ENCODE measurements at regions not wholly inside any gene's neighbourhood (a gene's known extent, or its start where the extent isn't known, plus 50 kb on each side); places are given as distances from the start of the nearest gene placed in this dataset.

DNA sequence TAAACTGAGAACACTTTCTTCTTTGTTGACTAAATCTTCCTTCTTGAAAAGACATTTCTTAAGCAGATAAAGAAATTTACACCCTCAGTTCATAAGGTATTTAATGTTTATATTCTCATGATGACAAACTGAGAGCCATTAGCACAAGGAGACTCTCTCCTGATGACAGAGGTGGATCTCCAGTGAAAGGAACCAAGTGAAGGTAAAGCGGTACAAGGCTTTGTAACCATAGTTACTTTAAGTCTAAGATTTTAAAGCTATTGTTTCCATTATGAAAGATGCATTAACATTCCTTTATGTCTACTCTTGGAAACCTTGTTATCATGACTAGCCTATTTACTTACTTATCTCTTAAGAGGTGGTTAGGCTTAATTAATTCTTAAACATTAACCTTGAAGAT lies 737.1 kb downstream of the MECOM start:
- H3F3A ChIP-seq (replicated peaks; ENCODE audit: insufficient read depth) = no peaks in the 10 kb centered on the region
- CTCF ChIA-PET = interaction anchor here (1.4 kb wide), 1 partner anchor 12 kb away, joined by 4 read pairs; no protein-coding TSS in a partner anchor
- no peak overlapping the region for H3K9ac ChIP-seq
- H3K27me3 ChIP-seq (ENCODE audit: insufficient read depth) = no peaks in the 10 kb centered on the region; the same call in 1 of the 2 replicates
- no peak overlapping the region for H2AFZ ChIP-seq (ENCODE audit: low read depth)
- 13% methylated on average over 1 of the region's 1 CpG for WGBS (ENCODE audit: low lambda C conversion rate)
- H3K4me2 ChIP-seq = no peak overlapping the region
- H3K27ac ChIP-seq (ENCODE audit: low read depth in 2 of 2, low read length in 1 of 2) = no peak overlapping the region
- TF ChIP-seq, protein P1, sequence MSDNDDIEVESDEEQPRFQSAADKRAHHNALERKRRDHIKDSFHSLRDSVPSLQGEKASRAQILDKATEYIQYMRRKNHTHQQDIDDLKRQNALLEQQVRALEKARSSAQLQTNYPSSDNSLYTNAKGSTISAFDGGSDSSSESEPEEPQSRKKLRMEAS (IDR thresholded peaks at IDR 0.05; ENCODE audit: low read depth) = no peak
- TF ChIP-seq YY1 (IDR thresholded peaks at IDR 0.05; ENCODE audit: low read depth) = no peak
- TF ChIP-seq, protein P2, sequence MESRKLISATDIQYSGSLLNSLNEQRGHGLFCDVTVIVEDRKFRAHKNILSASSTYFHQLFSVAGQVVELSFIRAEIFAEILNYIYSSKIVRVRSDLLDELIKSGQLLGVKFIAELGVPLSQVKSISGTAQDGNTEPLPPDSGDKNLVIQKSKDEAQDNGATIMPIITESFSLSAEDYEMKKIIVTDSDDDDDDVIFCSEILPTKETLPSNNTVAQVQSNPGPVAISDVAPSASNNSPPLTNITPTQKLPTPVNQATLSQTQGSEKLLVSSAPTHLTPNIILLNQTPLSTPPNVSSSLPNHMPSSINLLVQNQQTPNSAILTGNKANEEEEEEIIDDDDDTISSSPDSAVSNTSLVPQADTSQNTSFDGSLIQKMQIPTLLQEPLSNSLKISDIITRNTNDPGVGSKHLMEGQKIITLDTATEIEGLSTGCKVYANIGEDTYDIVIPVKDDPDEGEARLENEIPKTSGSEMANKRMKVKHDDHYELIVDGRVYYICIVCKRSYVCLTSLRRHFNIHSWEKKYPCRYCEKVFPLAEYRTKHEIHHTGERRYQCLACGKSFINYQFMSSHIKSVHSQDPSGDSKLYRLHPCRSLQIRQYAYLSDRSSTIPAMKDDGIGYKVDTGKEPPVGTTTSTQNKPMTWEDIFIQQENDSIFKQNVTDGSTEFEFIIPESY (IDR thresholded peaks at IDR 0.05; ENCODE audit: borderline replicate concordance, low read depth) = no peak
- no peak for TF ChIP-seq POLR2AphosphoS5 (IDR thresholded peaks at IDR 0.05; ENCODE audit: low read depth, low read length)
- no peaks in the 10 kb centered on the region for H3K79me2 ChIP-seq (ENCODE audit: insufficient read depth)
- no peak for DNase-seq
- no peaks in the 10 kb centered on the region for H3K9me3 ChIP-seq
- POLR2A ChIA-PET = no interaction called here
- H4K20me1 ChIP-seq (ENCODE audit: insufficient read depth) = no peaks in the 10 kb centered on the region
- no peaks in the 10 kb centered on the region for H3K9me2 ChIP-seq
- no peaks in the 10 kb centered on the region for H3K4me1 ChIP-seq (ENCODE audit: control insufficient read depth in 1 of 2, insufficient read depth in 2 of 2, low read depth in 1 of 2, low read length in 1 of 2)
- H3K36me3 ChIP-seq (replicated peaks in 1 of 2; ENCODE audit: control insufficient read depth in 1 of 2, insufficient read depth in 2 of 2, low read length in 1 of 2) = no peaks in the 10 kb centered on the region
- H3K4me3 ChIP-seq (ENCODE audit: low read depth in 2 of 2, low read length in 1 of 2) = no peak overlapping the region

DNA sequence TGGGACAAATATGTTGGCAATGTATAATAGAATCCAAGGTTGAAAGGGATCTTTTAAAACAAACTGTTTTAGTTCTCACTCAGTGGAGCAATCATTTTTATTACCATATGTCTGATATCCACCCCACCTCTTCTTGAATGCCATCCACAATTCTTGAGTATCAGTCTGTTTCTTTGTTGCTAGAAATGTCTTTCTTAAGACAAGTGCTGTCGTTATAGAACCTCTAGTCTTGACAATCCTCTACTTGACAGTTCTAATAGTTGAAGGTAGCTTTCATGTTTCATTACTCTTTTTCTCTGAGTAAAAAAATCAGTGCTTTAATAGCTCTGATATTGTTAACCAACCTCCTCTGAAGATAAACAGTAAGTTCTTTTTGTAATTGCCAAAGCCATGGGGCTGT lies 737.9 kb downstream of the MECOM start:
- no peaks in the 10 kb centered on the region for H3K4me1 ChIP-seq (ENCODE audit: control insufficient read depth in 1 of 2, insufficient read depth in 2 of 2, low read depth in 1 of 2, low read length in 1 of 2)
- CTCF ChIA-PET = interaction anchor here (1.4 kb wide), 1 partner anchor 11 kb away, joined by 4 read pairs; no protein-coding TSS in a partner anchor

More for the DNA sequence above, 737.9 kb downstream of the MECOM start:
- Histone ChIP-seq H3K9me2 (no peaks in the 10 kb centered on the region), H3K9me3 (no peaks in the 10 kb centered on the region), H3K36me3 (replicated peaks in 1 of 2; ENCODE audit: control insufficient read depth in 1 of 2, insufficient read depth in 2 of 2, low read length in 1 of 2) (no peaks in the 10 kb centered on the region), H3K9ac (no peak overlapping the region), H3K79me2 (ENCODE audit: insufficient read depth) (no peaks in the 10 kb centered on the region), H3K27me3 (ENCODE audit: insufficient read depth) (no peaks in the 10 kb centered on the region; the same call in 1 of the 2 replicates), H3K27ac (ENCODE audit: low read depth in 2 of 2, low read length in 1 of 2) (no peak overlapping the region), H3F3A (replicated peaks; ENCODE audit: insufficient read depth) (no peaks in the 10 kb centered on the region), H3K4me3 (ENCODE audit: low read depth in 2 of 2, low read length in 1 of 2) (no peak overlapping the region), H2AFZ (ENCODE audit: low read depth) (no peak overlapping the region), H3K4me2 (no peak overlapping the region), H4K20me1 (ENCODE audit: insufficient read depth) (no peaks in the 10 kb centered on the region)
- TF ChIP-seq SIN3A (IDR thresholded peaks at IDR 0.05; ENCODE audit: borderline replicate concordance, low read depth, low read length) = no peak
- no peak for TF ChIP-seq MEF2A (IDR thresholded peaks at IDR 0.05; ENCODE audit: borderline replicate concordance, low read depth)
- no peak for TF ChIP-seq RCOR1 (IDR thresholded peaks at IDR 0.05; ENCODE audit: low read length)
- TF ChIP-seq, protein P3, sequence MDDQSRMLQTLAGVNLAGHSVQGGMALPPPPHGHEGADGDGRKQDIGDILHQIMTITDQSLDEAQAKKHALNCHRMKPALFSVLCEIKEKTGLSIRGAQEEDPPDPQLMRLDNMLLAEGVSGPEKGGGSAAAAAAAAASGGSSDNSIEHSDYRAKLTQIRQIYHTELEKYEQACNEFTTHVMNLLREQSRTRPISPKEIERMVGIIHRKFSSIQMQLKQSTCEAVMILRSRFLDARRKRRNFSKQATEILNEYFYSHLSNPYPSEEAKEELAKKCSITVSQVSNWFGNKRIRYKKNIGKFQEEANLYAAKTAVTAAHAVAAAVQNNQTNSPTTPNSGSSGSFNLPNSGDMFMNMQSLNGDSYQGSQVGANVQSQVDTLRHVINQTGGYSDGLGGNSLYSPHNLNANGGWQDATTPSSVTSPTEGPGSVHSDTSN (IDR thresholded peaks at IDR 0.05) = no peak
- no peak for TF ChIP-seq CHD2 (IDR thresholded peaks at IDR 0.05; ENCODE audit: low read length, partially characterized antibody)
- TF ChIP-seq, protein P1 (IDR thresholded peaks at IDR 0.05; ENCODE audit: low read depth) = no peak
- TF ChIP-seq, protein P4, sequence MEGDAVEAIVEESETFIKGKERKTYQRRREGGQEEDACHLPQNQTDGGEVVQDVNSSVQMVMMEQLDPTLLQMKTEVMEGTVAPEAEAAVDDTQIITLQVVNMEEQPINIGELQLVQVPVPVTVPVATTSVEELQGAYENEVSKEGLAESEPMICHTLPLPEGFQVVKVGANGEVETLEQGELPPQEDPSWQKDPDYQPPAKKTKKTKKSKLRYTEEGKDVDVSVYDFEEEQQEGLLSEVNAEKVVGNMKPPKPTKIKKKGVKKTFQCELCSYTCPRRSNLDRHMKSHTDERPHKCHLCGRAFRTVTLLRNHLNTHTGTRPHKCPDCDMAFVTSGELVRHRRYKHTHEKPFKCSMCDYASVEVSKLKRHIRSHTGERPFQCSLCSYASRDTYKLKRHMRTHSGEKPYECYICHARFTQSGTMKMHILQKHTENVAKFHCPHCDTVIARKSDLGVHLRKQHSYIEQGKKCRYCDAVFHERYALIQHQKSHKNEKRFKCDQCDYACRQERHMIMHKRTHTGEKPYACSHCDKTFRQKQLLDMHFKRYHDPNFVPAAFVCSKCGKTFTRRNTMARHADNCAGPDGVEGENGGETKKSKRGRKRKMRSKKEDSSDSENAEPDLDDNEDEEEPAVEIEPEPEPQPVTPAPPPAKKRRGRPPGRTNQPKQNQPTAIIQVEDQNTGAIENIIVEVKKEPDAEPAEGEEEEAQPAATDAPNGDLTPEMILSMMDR (IDR thresholded peaks at IDR 0.05) = no peak
- TF ChIP-seq RFX5 (IDR thresholded peaks at IDR 0.05; ENCODE audit: low read length) = no peak
- POLR2A ChIA-PET = no interaction called here
- WGBS (ENCODE audit: low lambda C conversion rate) = 20% methylated on average over 1 of the region's 1 CpG
- no peak for DNase-seq

Data from SK-N-SH (cell line).